ENCODE measurements at regions not wholly inside any gene's neighbourhood (a gene's known extent, or its start where the extent isn't known, plus 50 kb on each side); places are given as distances from the start of the nearest gene placed in this dataset.

- no peaks in the 10 kb centered on the region for H3K36me3 Mint-ChIP-seq
- no peaks in the 10 kb centered on the region for H3K4me1 Mint-ChIP-seq
- Histone ChIP-seq H3K36me3 (ENCODE audit: control insufficient read depth, insufficient read depth, low read length) (no peaks in the 10 kb centered on the region), H3K9me3 (ENCODE audit: control insufficient read depth in 2 of 2, low read length in 2 of 2) (no peaks in the 10 kb centered on the region), H3K4me3 (ENCODE audit: low read depth, low read length) (no peak overlapping the region), H3K27me3 (ENCODE audit: control insufficient read depth, insufficient read depth, low read length) (no peaks in the 10 kb centered on the region), H3K27ac (ENCODE audit: insufficient read depth, low read length, poor library complexity, severe bottlenecking) (no peak overlapping the region), H3K4me1 (ENCODE audit: control insufficient read depth, insufficient read depth, low read length, poor library complexity, severe bottlenecking) (no peaks in the 10 kb centered on the region)
- ATAC-seq (ENCODE audit: low read depth in 2 of 2) (no peak), DNase-seq (no peak)
- peaks cover 0 to 8% (median 0%) of the 10 kb centered on the region in 7 donors for H3K9me3 Mint-ChIP-seq
- H3K27me3 Mint-ChIP-seq = peaks cover 4% of the 10 kb centered on the region
- H3K4me3 Mint-ChIP-seq = no peak overlapping the region
- H3K27ac Mint-ChIP-seq = peak overlapping the region in 1 of 3 donors; percentile 56
These were observed 149.9 kb downstream of the KIF26A start for GRCh38 chr14:104288272-104288671.

DNA sequence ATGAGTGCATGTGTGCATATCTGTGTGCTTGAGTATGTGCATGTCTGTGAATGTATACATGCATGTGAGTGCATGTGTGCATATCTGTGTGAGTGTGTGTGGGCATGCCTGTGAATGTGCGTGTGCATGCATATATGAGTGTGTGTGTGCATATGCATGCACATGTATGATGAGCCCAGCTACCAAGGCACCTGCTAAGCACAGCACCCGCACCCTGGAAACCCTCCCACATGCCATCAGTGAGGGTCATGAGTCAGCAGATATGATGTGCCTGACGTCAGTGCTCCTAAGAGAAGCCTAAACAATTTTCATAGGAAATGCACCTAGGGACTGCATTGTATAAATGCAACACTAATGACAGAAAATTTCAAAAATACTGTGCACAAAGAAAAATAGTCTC is 151.1 kb downstream of the KIF26A start:
- H3K36me3 ChIP-seq (ENCODE audit: control insufficient read depth, insufficient read depth, low read length) = no peaks in the 10 kb centered on the region
- H3K27me3 Mint-ChIP-seq = peaks cover 4% of the 10 kb centered on the region
- H3K27me3 ChIP-seq (ENCODE audit: control insufficient read depth, insufficient read depth, low read length) = no peaks in the 10 kb centered on the region
- H3K9me3 ChIP-seq (ENCODE audit: control insufficient read depth in 2 of 2, low read length in 2 of 2) = no peaks in the 10 kb centered on the region
- H3K4me1 Mint-ChIP-seq = no peaks in the 10 kb centered on the region
- DNase-seq (no peak), ATAC-seq (ENCODE audit: low read depth in 2 of 2) (no peak)
- no peaks in the 10 kb centered on the region for H3K36me3 Mint-ChIP-seq
- no peak overlapping the region for H3K27ac ChIP-seq (ENCODE audit: insufficient read depth, low read length, poor library complexity, severe bottlenecking)
- no peak overlapping the region for H3K27ac Mint-ChIP-seq
- H3K4me1 ChIP-seq (ENCODE audit: control insufficient read depth, insufficient read depth, low read length, poor library complexity, severe bottlenecking) = no peaks in the 10 kb centered on the region
- H3K4me3 ChIP-seq (ENCODE audit: low read depth, low read length) = no peak overlapping the region
- peaks cover 0 to 8% (median 0%) of the 10 kb centered on the region in 7 donors for H3K9me3 Mint-ChIP-seq
- H3K4me3 Mint-ChIP-seq = no peak overlapping the region

GRCh38 chr14:104290058-104290667 is 151.8 kb downstream of the KIF26A start:
- no peak for DNase-seq

DNA sequence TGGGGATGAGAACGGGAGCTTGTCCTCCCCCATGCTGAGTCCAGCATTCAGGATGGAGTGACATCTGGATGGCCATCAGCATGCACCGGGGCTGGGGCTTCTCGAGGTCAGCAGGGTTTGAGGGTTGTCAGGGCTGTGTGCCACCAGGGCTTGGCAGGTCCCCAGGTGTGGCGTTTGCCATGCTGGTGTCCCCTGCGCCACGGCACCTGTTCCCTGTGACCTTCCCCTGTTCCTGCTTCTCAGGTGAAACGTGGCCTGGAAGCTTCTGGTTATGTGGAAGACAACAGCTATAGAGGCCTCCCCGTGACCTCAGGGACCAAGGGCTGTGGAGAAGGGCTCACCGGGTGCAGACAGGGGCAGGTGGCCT is 152.4 kb downstream of the KIF26A start:
- ATAC-seq (ENCODE audit: low read depth in 2 of 2) = no peak
- H3K4me3 Mint-ChIP-seq = no peak overlapping the region
- Histone ChIP-seq H3K36me3 (ENCODE audit: control insufficient read depth, insufficient read depth, low read length) (no peaks in the 10 kb centered on the region), H3K4me1 (ENCODE audit: control insufficient read depth, insufficient read depth, low read length, poor library complexity, severe bottlenecking) (no peaks in the 10 kb centered on the region), H3K27me3 (ENCODE audit: control insufficient read depth, insufficient read depth, low read length) (no peaks in the 10 kb centered on the region), H3K9me3 (ENCODE audit: control insufficient read depth in 2 of 2, low read length in 2 of 2) (no peaks in the 10 kb centered on the region), H3K4me3 (ENCODE audit: low read depth, low read length) (no peak overlapping the region), H3K27ac (ENCODE audit: insufficient read depth, low read length, poor library complexity, severe bottlenecking) (no peak overlapping the region)
- no peak for DNase-seq
- no peak overlapping the region for H3K27ac Mint-ChIP-seq
- peaks cover 0 to 8% (median 0%) of the 10 kb centered on the region in 7 donors for H3K9me3 Mint-ChIP-seq
- H3K27me3 Mint-ChIP-seq = peaks cover 4% of the 10 kb centered on the region
- no peaks in the 10 kb centered on the region for H3K36me3 Mint-ChIP-seq
- H3K4me1 Mint-ChIP-seq = no peaks in the 10 kb centered on the region

More at GRCh38 chr14:104290058-104290667, 151.8 kb downstream of the KIF26A start:
- Histone ChIP-seq H3K9me3 (ENCODE audit: control insufficient read depth in 2 of 2, low read length in 2 of 2) (no peaks in the 10 kb centered on the region), H3K27me3 (ENCODE audit: control insufficient read depth, insufficient read depth, low read length) (no peaks in the 10 kb centered on the region), H3K4me1 (ENCODE audit: control insufficient read depth, insufficient read depth, low read length, poor library complexity, severe bottlenecking) (no peaks in the 10 kb centered on the region), H3K4me3 (ENCODE audit: low read depth, low read length) (no peak overlapping the region), H3K27ac (ENCODE audit: insufficient read depth, low read length, poor library complexity, severe bottlenecking) (no peak overlapping the region), H3K36me3 (ENCODE audit: control insufficient read depth, insufficient read depth, low read length) (no peaks in the 10 kb centered on the region)
- Mint-ChIP-seq H3K9me3 (peaks cover 0 to 8% (median 0%) of the 10 kb centered on the region in 7 donors), H3K27ac (no peak overlapping the region), H3K27me3 (peaks cover 4% of the 10 kb centered on the region), H3K4me1 (no peaks in the 10 kb centered on the region), H3K36me3 (no peaks in the 10 kb centered on the region), H3K4me3 (no peak overlapping the region)
- ATAC-seq (ENCODE audit: low read depth in 2 of 2) = no peak

- Histone ChIP-seq H3K4me3 (ENCODE audit: low read depth, low read length) (no peak overlapping the region), H3K36me3 (ENCODE audit: control insufficient read depth, insufficient read depth, low read length) (no peaks in the 10 kb centered on the region), H3K9me3 (ENCODE audit: control insufficient read depth in 2 of 2, low read length in 2 of 2) (no peaks in the 10 kb centered on the region), H3K27ac (ENCODE audit: insufficient read depth, low read length, poor library complexity, severe bottlenecking) (no peak overlapping the region), H3K27me3 (ENCODE audit: control insufficient read depth, insufficient read depth, low read length) (no peaks in the 10 kb centered on the region), H3K4me1 (ENCODE audit: control insufficient read depth, insufficient read depth, low read length, poor library complexity, severe bottlenecking) (no peaks in the 10 kb centered on the region)
- Mint-ChIP-seq H3K36me3 (no peaks in the 10 kb centered on the region), H3K27ac (no peak overlapping the region), H3K4me3 (no peak overlapping the region), H3K4me1 (no peaks in the 10 kb centered on the region), H3K9me3 (peaks cover 0 to 8% (median 0%) of the 10 kb centered on the region in 7 donors), H3K27me3 (peaks cover 4% of the 10 kb centered on the region)
- DNase-seq (no peak), ATAC-seq (ENCODE audit: low read depth in 2 of 2) (no peak)
These were observed 153.0 kb downstream of the KIF26A start for GRCh38 chr14:104291123-104292000.

GRCh38 chr14:104292084-104292970 is 153.9 kb downstream of the KIF26A start:
- H3K9me3 Mint-ChIP-seq = peaks cover 0 to 8% (median 0%) of the 10 kb centered on the region in 7 donors
- no peaks in the 10 kb centered on the region for H3K4me1 Mint-ChIP-seq
- H3K27ac ChIP-seq (ENCODE audit: insufficient read depth, low read length, poor library complexity, severe bottlenecking) = no peak overlapping the region
- no peak overlapping the region for H3K4me3 Mint-ChIP-seq
- ATAC-seq (ENCODE audit: low read depth in 2 of 2) (no peak), DNase-seq (no peak)
- no peaks in the 10 kb centered on the region for H3K27me3 Mint-ChIP-seq
- H3K27ac Mint-ChIP-seq = no peak overlapping the region
- H3K4me3 ChIP-seq (ENCODE audit: low read depth, low read length) = no peak overlapping the region
- H3K36me3 Mint-ChIP-seq = no peaks in the 10 kb centered on the region
- H3K9me3 ChIP-seq (ENCODE audit: control insufficient read depth in 2 of 2, low read length in 2 of 2) = no peaks in the 10 kb centered on the region
- no peaks in the 10 kb centered on the region for H3K36me3 ChIP-seq (ENCODE audit: control insufficient read depth, insufficient read depth, low read length)
- no peaks in the 10 kb centered on the region for H3K27me3 ChIP-seq (ENCODE audit: control insufficient read depth, insufficient read depth, low read length)
- no peaks in the 10 kb centered on the region for H3K4me1 ChIP-seq (ENCODE audit: control insufficient read depth, insufficient read depth, low read length, poor library complexity, severe bottlenecking)

DNA sequence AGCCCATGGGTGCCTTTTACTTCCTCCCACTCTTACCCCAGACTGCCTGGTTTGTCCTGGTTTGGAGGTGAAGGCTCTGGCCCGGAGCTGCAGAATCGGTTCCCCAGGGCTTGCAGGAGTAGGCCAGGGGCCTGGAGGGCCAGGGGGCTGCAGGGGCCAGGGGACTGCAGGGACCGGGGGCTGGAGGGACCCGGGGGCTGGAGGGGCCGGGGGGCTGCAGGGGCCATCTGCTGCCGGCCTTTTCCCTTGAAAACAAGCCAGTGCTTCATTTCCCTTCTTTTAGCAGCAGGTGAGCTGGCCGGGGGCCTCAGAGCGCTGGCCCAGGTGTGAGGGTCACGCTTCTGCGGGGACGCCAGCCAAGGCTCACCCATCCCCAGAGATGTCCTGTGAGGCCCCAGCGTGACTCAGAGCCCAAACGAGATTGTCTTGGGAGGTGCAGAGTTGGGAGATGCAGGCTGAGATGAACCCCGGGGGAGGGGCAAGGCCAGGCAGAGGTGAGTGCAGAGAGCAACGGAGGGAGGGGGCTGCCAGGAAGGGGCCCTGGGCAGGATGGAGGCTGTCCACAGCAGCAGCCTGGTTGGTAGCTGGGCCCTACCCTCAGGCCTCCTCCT is 154.9 kb downstream of the KIF26A start:
- DNase-seq (no peak), ATAC-seq (ENCODE audit: low read depth in 2 of 2) (no peak)
- Mint-ChIP-seq H3K4me1 (no peaks in the 10 kb centered on the region), H3K36me3 (no peaks in the 10 kb centered on the region), H3K27me3 (no peaks in the 10 kb centered on the region), H3K4me3 (no peak overlapping the region), H3K27ac (no peak overlapping the region), H3K9me3 (peaks cover 0 to 8% (median 0%) of the 10 kb centered on the region in 7 donors)
- no peaks in the 10 kb centered on the region for H3K9me3 ChIP-seq (ENCODE audit: control insufficient read depth in 2 of 2, low read length in 2 of 2)
- no peaks in the 10 kb centered on the region for H3K27me3 ChIP-seq (ENCODE audit: control insufficient read depth, insufficient read depth, low read length)
- no peaks in the 10 kb centered on the region for H3K36me3 ChIP-seq (ENCODE audit: control insufficient read depth, insufficient read depth, low read length)
- no peak overlapping the region for H3K27ac ChIP-seq (ENCODE audit: insufficient read depth, low read length, poor library complexity, severe bottlenecking)
- no peak overlapping the region for H3K4me3 ChIP-seq (ENCODE audit: low read depth, low read length)
- no peaks in the 10 kb centered on the region for H3K4me1 ChIP-seq (ENCODE audit: control insufficient read depth, insufficient read depth, low read length, poor library complexity, severe bottlenecking)
